WTC11 (cell line): ENCODE measurements at regions not wholly inside any gene's neighbourhood (a gene's known extent, or its start where the extent isn't known, plus 50 kb on each side); places are given as distances from the start of the nearest gene placed in this dataset.

ENCODE experiments used
- ATAC-seq: fragments of 200-7000 bp; cut with Tn5 transposase; 2 replicates; pipeline ENCODE4 v1.10.0; 2021; ENCODE audit warnings: mild to moderate bottlenecking, moderate library complexity
- CTCF ChIA-PET: fragments of 300-600 bp; sonication (Branson Sonifier 250); formaldehyde crosslinking; loops from one replicate; lab custom pipeline; 2021; ENCODE audit warnings: antibody characterized with exemption; lab: Charles Lee
- POLR2A ChIA-PET: fragments of 350-600 bp; sonication (Branson Sonifier 250); formaldehyde crosslinking; loops from one replicate; lab custom pipeline; 2021; ENCODE audit warnings: antibody characterized with exemption; lab: Charles Lee
- DNase-seq: peaks from one replicate; pipeline ENCODE4 v3.0.0; 2021; ENCODE audit warnings: low spot score
- H3K27ac Mint-ChIP-seq: 2 replicates; pipeline ENCODE4 v1.8.0; 2021; ENCODE audit warnings: mixed read lengths
- H3K27me3 Mint-ChIP-seq: 2 replicates; pipeline ENCODE4 v1.8.0; 2021; ENCODE audit warnings: low read depth, mild to moderate bottlenecking, moderate library complexity, mixed read lengths
- H3K36me3 Mint-ChIP-seq: 2 replicates; pipeline ENCODE4 v1.8.0; 2021; ENCODE audit warnings: mixed read lengths
- H3K4me1 Mint-ChIP-seq: 2 replicates; pipeline ENCODE4 v1.8.0; 2022; ENCODE audit warnings: mixed read lengths
- H3K4me3 Mint-ChIP-seq: 2 replicates; pipeline ENCODE4 v1.8.0; 2021; ENCODE audit warnings: mild to moderate bottlenecking, moderate library complexity, mixed read lengths
- H3K9me3 Mint-ChIP-seq: 2 replicates; pipeline ENCODE4 v1.8.0; 2021; ENCODE audit warnings: mixed read lengths
- ATF1 ChIP-seq: sonication (generic); formaldehyde crosslinking; IDR thresholded peaks from 2 replicates; pipeline ENCODE4 v1.8.1; 2023; ENCODE audit warnings: mild to moderate bottlenecking, moderate library complexity, missing genetic modification reagents
- ATF2 ChIP-seq: sonication (generic); formaldehyde crosslinking; IDR thresholded peaks from 2 replicates; pipeline ENCODE4 v1.8.1; 2022; ENCODE audit warnings: low read depth, missing genetic modification reagents, borderline replicate concordance
- ATF3 ChIP-seq: sonication (generic); formaldehyde crosslinking; conservative IDR thresholded peaks from 2 replicates; pipeline ENCODE4 v1.8.1; 2022; ENCODE audit warnings: mild to moderate bottlenecking, missing genetic modification reagents
- E2F4 ChIP-seq: sonication (generic); formaldehyde crosslinking; IDR thresholded peaks from 2 replicates; pipeline ENCODE4 v1.8.1; 2022; ENCODE audit warnings: low read depth, mild to moderate bottlenecking, moderate library complexity, missing genetic modification reagents, borderline replicate concordance
- ERG ChIP-seq: fragments of 250-450 bp; sonication (Bioruptor Pico); IDR thresholded peaks from 2 replicates; pipeline ENCODE4 v1.8.0; 2021; ENCODE audit warnings: mild to moderate bottlenecking
- ETV6 ChIP-seq: sonication (generic); formaldehyde crosslinking; IDR thresholded peaks from 2 replicates; pipeline ENCODE4 v1.8.1; 2022; ENCODE audit warnings: mild to moderate bottlenecking, missing genetic modification reagents
- FOXJ3 ChIP-seq: sonication (generic); formaldehyde crosslinking; IDR thresholded peaks from 2 replicates; pipeline ENCODE4 v1.9.0; 2021; ENCODE audit warnings: missing genetic modification reagents, mild to moderate bottlenecking, borderline replicate concordance
- MAX ChIP-seq: sonication (generic); formaldehyde crosslinking; IDR thresholded peaks from 2 replicates; pipeline ENCODE4 v1.8.0; 2022; ENCODE audit warnings: mild to moderate bottlenecking, missing genetic modification reagents
- NFYB ChIP-seq: sonication (generic); formaldehyde crosslinking; conservative IDR thresholded peaks from 2 replicates; pipeline ENCODE4 v1.8.0; 2022; ENCODE audit warnings: low read depth, missing genetic modification reagents
- PRRX2 ChIP-seq: fragments of 250-450 bp; sonication (Bioruptor Pico); IDR thresholded peaks from 2 replicates; pipeline ENCODE4 v1.8.0; 2021; ENCODE audit warnings: mild to moderate bottlenecking
- SMAD4 ChIP-seq: sonication (generic); formaldehyde crosslinking; IDR thresholded peaks from 2 replicates; pipeline ENCODE4 v1.8.0; 2022; ENCODE audit warnings: mild to moderate bottlenecking, missing genetic modification reagents
- SOX15 ChIP-seq: fragments of 250-450 bp; sonication (Bioruptor Pico); IDR thresholded peaks from 2 replicates; pipeline ENCODE4 v1.9.0; 2021; ENCODE audit warnings: mild to moderate bottlenecking
- SP1 ChIP-seq: sonication (generic); formaldehyde crosslinking; conservative IDR thresholded peaks from 2 replicates; pipeline ENCODE4 v1.8.1; 2022; ENCODE audit warnings: missing genetic modification reagents
- STAT6 ChIP-seq: sonication (generic); formaldehyde crosslinking; conservative IDR thresholded peaks from 2 replicates; pipeline ENCODE4 v1.8.1; 2023; ENCODE audit warnings: mild to moderate bottlenecking, low read depth, missing genetic modification reagents, moderate library complexity
- TCF7 ChIP-seq: sonication (generic); formaldehyde crosslinking; IDR thresholded peaks from 2 replicates; pipeline ENCODE4 v1.8.0; 2022; ENCODE audit warnings: mild to moderate bottlenecking, low read depth, missing genetic modification reagents, moderate library complexity
- ZNF416 ChIP-seq: fragments of 250-450 bp; sonication (Bioruptor Pico); IDR thresholded peaks from 2 replicates; pipeline ENCODE4 v1.9.0; 2021; ENCODE audit warnings: mild to moderate bottlenecking, inconsistent platforms
- TF ChIP-seq, protein P1 (sequence below): fragments of 250-450 bp; sonication (Bioruptor Pico); IDR thresholded peaks from 2 replicates; pipeline ENCODE4 v1.9.0; 2021; ENCODE audit warnings: mild to moderate bottlenecking
- TF ChIP-seq, protein P2 (sequence below): fragments of 250-450 bp; sonication (Bioruptor Pico); IDR thresholded peaks from 2 replicates; pipeline ENCODE4 v1.9.0; 2021; ENCODE audit warnings: moderate library complexity, mild to moderate bottlenecking, inconsistent platforms, borderline replicate concordance

GRCh38 chr22:27259433-27259832 lies 542.1 kb downstream of the MN1 start:
- Mint-ChIP-seq H3K4me3 (no peak overlapping the region), H3K9me3 (peaks cover 21% of the 10 kb centered on the region), H3K27me3 (peaks cover 6% of the 10 kb centered on the region; the same call in 1 of the 2 replicates), H3K27ac (no peak overlapping the region), H3K4me1 (peaks cover 36% of the 10 kb centered on the region), H3K36me3 (peaks cover 9% of the 10 kb centered on the region)
- TF ChIP-seq ATF1 (CRISPR knock-in tag) (no peak), E2F4 (no peak)
- ChIA-PET CTCF (interaction anchor here (1.2 kb wide), 2 partner anchors 11 to 72 kb away, joined by 3 to 4 read pairs; no protein-coding TSS in a partner anchor), POLR2A (no interaction called here)
- ATAC-seq (no peak), DNase-seq (no peak)

DNA sequence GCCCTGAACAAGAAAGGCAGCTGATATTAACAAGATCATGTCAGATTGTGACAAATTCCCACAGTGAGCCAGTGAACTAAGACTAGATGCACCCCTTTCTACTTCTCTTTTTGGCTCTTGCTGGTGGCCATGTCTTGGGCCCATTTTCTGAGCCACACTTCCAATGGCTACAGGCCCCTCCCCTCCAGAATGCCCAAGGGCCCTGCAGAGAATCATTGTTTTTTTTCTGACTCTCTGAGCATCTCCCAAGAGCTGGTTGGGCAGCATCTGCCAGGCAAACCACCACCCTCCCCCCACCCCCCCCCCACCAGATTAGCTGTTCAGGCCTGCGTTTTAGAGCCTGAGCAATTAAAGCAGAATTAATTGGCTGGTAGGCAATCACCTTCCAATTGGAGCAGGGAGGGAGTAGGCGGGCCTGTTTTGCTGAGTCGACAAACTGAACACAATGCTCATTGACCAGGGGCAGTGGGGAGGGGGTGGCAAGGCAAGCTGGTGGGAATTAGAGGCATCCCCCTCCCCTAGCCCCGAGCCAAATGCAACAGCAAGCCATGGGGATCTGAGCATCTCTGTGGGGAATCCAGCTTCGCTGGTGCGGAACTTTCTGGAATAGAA lies 541.4 kb downstream of the MN1 start:
- Mint-ChIP-seq H3K9me3 (peaks cover 17% of the 10 kb centered on the region), H3K27me3 (peaks cover 5% of the 10 kb centered on the region; the same call in 1 of the 2 replicates), H3K4me3 (no peak overlapping the region), H3K36me3 (peaks cover 9% of the 10 kb centered on the region), H3K4me1 (peaks cover 36% of the 10 kb centered on the region), H3K27ac (no peak overlapping the region)
- DNase-seq (peak; percentile 42), ATAC-seq (peak; percentile 74)
- TF ChIP-seq SMAD4: no peak
- TF ChIP-seq PRRX2: no peak
- TF ChIP-seq, protein P1, sequence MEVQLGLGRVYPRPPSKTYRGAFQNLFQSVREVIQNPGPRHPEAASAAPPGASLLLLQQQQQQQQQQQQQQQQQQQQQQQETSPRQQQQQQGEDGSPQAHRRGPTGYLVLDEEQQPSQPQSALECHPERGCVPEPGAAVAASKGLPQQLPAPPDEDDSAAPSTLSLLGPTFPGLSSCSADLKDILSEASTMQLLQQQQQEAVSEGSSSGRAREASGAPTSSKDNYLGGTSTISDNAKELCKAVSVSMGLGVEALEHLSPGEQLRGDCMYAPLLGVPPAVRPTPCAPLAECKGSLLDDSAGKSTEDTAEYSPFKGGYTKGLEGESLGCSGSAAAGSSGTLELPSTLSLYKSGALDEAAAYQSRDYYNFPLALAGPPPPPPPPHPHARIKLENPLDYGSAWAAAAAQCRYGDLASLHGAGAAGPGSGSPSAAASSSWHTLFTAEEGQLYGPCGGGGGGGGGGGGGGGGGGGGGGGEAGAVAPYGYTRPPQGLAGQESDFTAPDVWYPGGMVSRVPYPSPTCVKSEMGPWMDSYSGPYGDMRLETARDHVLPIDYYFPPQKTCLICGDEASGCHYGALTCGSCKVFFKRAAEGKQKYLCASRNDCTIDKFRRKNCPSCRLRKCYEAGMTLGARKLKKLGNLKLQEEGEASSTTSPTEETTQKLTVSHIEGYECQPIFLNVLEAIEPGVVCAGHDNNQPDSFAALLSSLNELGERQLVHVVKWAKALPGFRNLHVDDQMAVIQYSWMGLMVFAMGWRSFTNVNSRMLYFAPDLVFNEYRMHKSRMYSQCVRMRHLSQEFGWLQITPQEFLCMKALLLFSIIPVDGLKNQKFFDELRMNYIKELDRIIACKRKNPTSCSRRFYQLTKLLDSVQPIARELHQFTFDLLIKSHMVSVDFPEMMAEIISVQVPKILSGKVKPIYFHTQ: no peak
- no peak for TF ChIP-seq ZNF416 (CRISPR knock-in tag)
- no peak for TF ChIP-seq ATF1 (CRISPR knock-in tag)
- TF ChIP-seq ATF2 (CRISPR knock-in tag): no peak
- no peak for TF ChIP-seq TCF7 (CRISPR knock-in tag)
- no peak for TF ChIP-seq ERG (CRISPR knock-in tag)
- TF ChIP-seq STAT6 (CRISPR knock-in tag): no peak
- TF ChIP-seq SP1: no peak
- TF ChIP-seq, protein P2, sequence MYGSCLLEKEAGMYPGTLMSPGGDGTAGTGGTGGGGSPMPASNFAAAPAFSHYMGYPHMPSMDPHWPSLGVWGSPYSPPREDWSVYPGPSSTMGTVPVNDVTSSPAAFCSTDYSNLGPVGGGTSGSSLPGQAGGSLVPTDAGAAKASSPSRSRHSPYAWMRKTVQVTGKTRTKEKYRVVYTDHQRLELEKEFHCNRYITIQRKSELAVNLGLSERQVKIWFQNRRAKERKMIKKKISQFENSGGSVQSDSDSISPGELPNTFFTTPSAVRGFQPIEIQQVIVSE (CRISPR knock-in tag): no peak
- no peak for TF ChIP-seq SOX15
- no peak for TF ChIP-seq MAX (CRISPR knock-in tag)
- no peak for TF ChIP-seq FOXJ3 (CRISPR knock-in tag)
- no peak for TF ChIP-seq ATF3 (CRISPR knock-in tag)
- TF ChIP-seq NFYB (CRISPR knock-in tag): no peak
- TF ChIP-seq ETV6: no peak
- POLR2A ChIA-PET: no interaction called here
- CTCF ChIA-PET: interaction anchor here (0.9 to 1.2 kb wide), 2 partner anchors 12 to 108 kb away, joined by 3 to 5 read pairs; no protein-coding TSS in a partner anchor
